Kidney (tissue), 13 donors: ENCODE measurements at regions not wholly inside any gene's neighbourhood (a gene's known extent, or its start where the extent isn't known, plus 50 kb on each side); places are given as distances from the start of the nearest gene placed in this dataset.

Experiments used
- DNase-seq, 5 donors: peaks; one replicate each; pipeline ENCODE4 v3.0.0-alpha.2; 2013 to 2020
- FAIRE-seq: peaks from 2 replicates; lab custom pipeline; 2012; peaks lifted over from hg19 to GRCh38; lab: Jason Lieb, UNC
- H3K27ac ChIP-seq, 2 donors: one replicate each; pipeline ENCODE4 v1.7.0; 2013; ENCODE audit warnings: low read depth in 2 of 2, low read length in 2 of 2, inconsistent platforms in 1 of 2
- H3K27me3 ChIP-seq: one replicate; pipeline ENCODE4 v1.7.1; 2013; ENCODE audit warnings: low read length, inconsistent platforms; ENCODE audit not compliant: control insufficient read depth, insufficient read depth
- H3K36me3 ChIP-seq, 3 donors: one replicate each; pipeline versions ENCODE4 v1.7.0 to v1.7.1; 2013; ENCODE audit warnings: low read length in 3 of 3, control low read depth in 1 of 3, inconsistent platforms in 1 of 3; ENCODE audit not compliant: insufficient read depth in 3 of 3, control insufficient read depth in 2 of 3
- H3K4me1 ChIP-seq, 3 donors: one replicate each; pipeline versions ENCODE4 v1.7.0 to v1.7.1; 2013; ENCODE audit warnings: low read length in 3 of 3, inconsistent platforms in 1 of 3, low read depth in 1 of 3; ENCODE audit not compliant: control insufficient read depth in 2 of 3, insufficient read depth in 2 of 3
- H3K4me3 ChIP-seq, 3 donors: one replicate each; pipeline versions ENCODE4 v1.7.0 to v1.8.1; 2013; ENCODE audit warnings: low read length in 3 of 3, control low read depth in 1 of 3, inconsistent platforms in 1 of 3
- H3K9ac ChIP-seq, 3 donors: one replicate each; pipeline versions ENCODE4 v1.7.0 to v1.7.1; 2013; ENCODE audit warnings: low read length in 3 of 3, control low read depth in 1 of 3, inconsistent platforms in 1 of 3
- H3K9me3 ChIP-seq, 3 donors: one replicate each; pipeline versions ENCODE4 v1.7.0 to v1.7.1; 2013; ENCODE audit warnings: low read length in 3 of 3, control low read depth in 1 of 3, inconsistent platforms in 1 of 3; ENCODE audit not compliant: control insufficient read depth in 2 of 3, insufficient read depth in 1 of 3
- CTCF ChIP-seq: IDR thresholded peaks from 3 replicates; pipeline ENCODE4 v1.5.1; 2012; ENCODE audit warnings: mild to moderate bottlenecking, moderate library complexity, borderline replicate concordance; ENCODE audit not compliant: insufficient read depth; ENCODE audit errors: extremely low read depth
- intact Hi-C: fragments of 100-400 bp; cut with DNase I; formaldehyde crosslinking; loops from one replicate; pipeline ENCODE4 v1.11.1; 2022
- donor health status: control.
- donor health status: control.
- donor health status: control.
- donor health status: control.
- donor health status: control.
- donor health status: DM: yes; HTN: yes; CAD: no.
- donor health status: Normal renal cell carcinoma (clear cell type).

DNA sequence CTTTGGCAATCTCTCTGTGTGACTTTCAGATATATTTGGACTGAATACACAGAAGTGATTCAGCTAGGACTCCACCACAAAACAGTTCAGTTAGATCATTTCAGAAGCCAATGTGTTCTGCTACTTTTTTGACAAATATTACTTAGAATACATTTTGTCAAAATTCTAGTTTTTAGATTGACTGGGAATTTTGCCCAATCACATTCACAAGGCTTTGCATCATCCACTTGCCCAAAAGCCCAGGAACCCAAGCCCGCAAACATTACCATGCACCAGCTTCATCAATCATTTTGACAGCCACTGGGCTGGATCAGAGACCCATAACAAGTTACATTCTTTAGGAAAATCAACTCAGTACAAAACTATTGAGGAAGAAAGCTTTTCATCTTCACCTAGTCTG lies 256.6 kb upstream of the NDST3 start:
- H3K9ac ChIP-seq = no peak overlapping the region
- FAIRE-seq (no peak), DNase-seq (peak in 2 of 5 donors; percentile 15)
- no peaks in the 10 kb centered on the region for H3K4me1 ChIP-seq
- intact Hi-C loops = no loop called here
- no peaks in the 10 kb centered on the region for H3K9me3 ChIP-seq
- H3K4me3 ChIP-seq = no peak overlapping the region
- TF ChIP-seq CTCF = no peak
- no peaks in the 10 kb centered on the region for H3K27me3 ChIP-seq
- no peak overlapping the region for H3K27ac ChIP-seq
- H3K36me3 ChIP-seq = no peaks in the 10 kb centered on the region

- no peak for TF ChIP-seq CTCF
- Histone ChIP-seq H3K36me3 (no peaks in the 10 kb centered on the region), H3K4me1 (no peaks in the 10 kb centered on the region), H3K27ac (no peak overlapping the region), H3K4me3 (no peak overlapping the region), H3K9me3 (no peaks in the 10 kb centered on the region), H3K9ac (no peak overlapping the region), H3K27me3 (no peaks in the 10 kb centered on the region)
- DNase-seq (no peak), FAIRE-seq (no peak)
- intact Hi-C loops = no loop called here
Observed at GRCh38 chr4:117783716-117784115, 250.6 kb upstream of the NDST3 start.

GRCh38 chr4:117784266-117784665 lies 250.0 kb upstream of the NDST3 start:
- TF ChIP-seq CTCF = no peak
- Histone ChIP-seq H3K36me3 (no peaks in the 10 kb centered on the region), H3K9me3 (no peaks in the 10 kb centered on the region), H3K27me3 (no peaks in the 10 kb centered on the region), H3K4me3 (no peak overlapping the region), H3K27ac (no peak overlapping the region), H3K4me1 (no peaks in the 10 kb centered on the region), H3K9ac (no peak overlapping the region)
- intact Hi-C loops = no loop called here
- DNase-seq = no peak
- no peak for FAIRE-seq

DNA sequence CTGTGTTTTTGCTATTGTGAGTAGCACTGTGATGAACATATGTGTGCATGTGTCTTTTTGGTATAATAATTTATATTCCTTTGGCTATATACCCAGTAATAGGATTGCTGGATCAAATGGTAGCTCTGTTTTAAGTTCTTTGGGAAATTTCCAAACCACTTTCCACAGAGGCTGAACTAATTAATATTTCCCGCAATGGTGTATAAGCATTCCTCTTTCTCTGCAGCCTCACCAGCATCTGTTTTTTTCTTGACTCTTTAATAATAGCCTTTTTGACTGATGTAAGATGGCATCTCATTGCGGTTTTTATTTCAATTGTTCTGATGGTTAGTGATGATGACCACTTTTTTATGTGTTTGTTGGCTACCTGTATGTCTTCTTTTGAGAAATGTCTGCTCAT lies 247.7 kb upstream of the NDST3 start:
- Histone ChIP-seq H3K9me3 (no peaks in the 10 kb centered on the region), H3K36me3 (no peaks in the 10 kb centered on the region), H3K4me3 (no peak overlapping the region), H3K9ac (no peak overlapping the region), H3K27ac (no peak overlapping the region), H3K4me1 (no peaks in the 10 kb centered on the region), H3K27me3 (no peaks in the 10 kb centered on the region)
- no peak for TF ChIP-seq CTCF
- DNase-seq (no peak), FAIRE-seq (no peak)
- intact Hi-C loops = no loop called here
